Neural progenitor cell (in vitro differentiated cells): ENCODE measurements at regions not wholly inside any gene's neighbourhood (a gene's known extent, or its start where the extent isn't known, plus 50 kb on each side); places are given as distances from the start of the nearest gene placed in this dataset.
A peak's percentile ranks its signal among the peaks of the same experiment; 100 is the strongest.

ENCODE experiments used
- DNase-seq: peaks from one replicate; pipeline ENCODE4 v3.0.0-alpha.2; 2016; ENCODE audit warnings: low spot score
- H2AFZ ChIP-seq: fragments of 200-600 bp; sonication (generic); replicated peaks from 2 replicates; pipeline ENCODE4 v1.6.1; 2016; ENCODE audit warnings: antibody characterized with exemption
- H3F3A ChIP-seq: fragments of 200-600 bp; sonication (generic); 2 replicates; pipeline ENCODE4 v1.6.1; 2016; ENCODE audit warnings: antibody characterized with exemption, low read depth
- H3K27ac ChIP-seq: fragments of 200-600 bp; sonication (generic); 2 replicates; pipeline ENCODE4 v1.5.1; 2016; ENCODE audit warnings: mild to moderate bottlenecking
- H3K27me3 ChIP-seq: fragments of 200-600 bp; sonication (generic); 2 replicates; pipeline ENCODE4 v1.6.1; 2016; ENCODE audit warnings: mild to moderate bottlenecking, moderate library complexity
- H3K36me3 ChIP-seq: fragments of 200-600 bp; sonication (generic); 2 replicates; pipeline ENCODE4 v1.5.1; 2016
- H3K4me1 ChIP-seq: fragments of 200-600 bp; sonication (generic); 2 replicates; pipeline ENCODE4 v1.6.1; 2016; ENCODE audit warnings: mixed run types
- H3K4me2 ChIP-seq: fragments of 200-600 bp; sonication (generic); 2 replicates; pipeline ENCODE4 v1.6.1; 2016
- H3K4me3 ChIP-seq: fragments of 200-600 bp; sonication (generic); 2 replicates; pipeline ENCODE4 v1.5.1; 2016
- H3K79me2 ChIP-seq: fragments of 200-600 bp; sonication (generic); 2 replicates; pipeline ENCODE4 v1.6.1; 2016; ENCODE audit warnings: low read depth
- H3K9ac ChIP-seq: fragments of 200-600 bp; sonication (generic); 2 replicates; pipeline ENCODE4 v1.6.1; 2016
- H3K9me3 ChIP-seq: fragments of 200-600 bp; sonication (generic); 2 replicates; pipeline ENCODE4 v1.5.1; 2016; ENCODE audit warnings: low read depth
- H4K20me1 ChIP-seq: fragments of 200-600 bp; sonication (generic); 2 replicates; pipeline ENCODE4 v1.6.1; 2016; ENCODE audit warnings: low read depth
- H3K27ac Mint-ChIP-seq: 3 replicates; pipeline ENCODE4 v1.8.0; 2021; ENCODE audit warnings: mixed read lengths
- H3K27me3 Mint-ChIP-seq: 2 replicates; pipeline ENCODE4 v1.8.0; 2022; ENCODE audit warnings: low read depth, mild to moderate bottlenecking, inconsistent platforms, moderate library complexity, mixed read lengths; ENCODE audit not compliant: insufficient read depth
- H3K36me3 Mint-ChIP-seq: 3 replicates; pipeline ENCODE4 v1.8.0; 2021; ENCODE audit warnings: mixed read lengths
- H3K4me1 Mint-ChIP-seq: 3 replicates; pipeline ENCODE4 v1.8.0; 2021; ENCODE audit warnings: mixed read lengths
- H3K4me3 Mint-ChIP-seq: 3 replicates; pipeline ENCODE4 v1.8.0; 2021; ENCODE audit warnings: mild to moderate bottlenecking, moderate library complexity, mixed read lengths
- H3K9me3 Mint-ChIP-seq: 3 replicates; pipeline ENCODE4 v1.8.0; 2020; ENCODE audit warnings: mixed read lengths
- EZH2 ChIP-seq: fragments of 200-600 bp; sonication (generic); IDR thresholded peaks from 2 replicates; pipeline ENCODE4 v1.6.1; 2017; ENCODE audit warnings: antibody characterized with exemption, mild to moderate bottlenecking, moderate library complexity
- EZH2phosphoT487 ChIP-seq: fragments of 200-600 bp; sonication (generic); IDR thresholded peaks from 2 replicates; pipeline ENCODE4 v1.6.1; 2017; ENCODE audit warnings: antibody characterized with exemption
- TF ChIP-seq, protein P1 (sequence below): fragments of 200-600 bp; sonication (generic); IDR thresholded peaks from 2 replicates; pipeline ENCODE4 v1.5.1; 2017; ENCODE audit warnings: antibody characterized with exemption, mild to moderate bottlenecking

- Histone ChIP-seq H3K4me2 (no peak overlapping the region), H3K9ac (no peak overlapping the region), H3F3A (no peaks in the 10 kb centered on the region), H3K4me1 (peaks cover 6% of the 10 kb centered on the region), H3K27me3 (no peaks in the 10 kb centered on the region), H3K36me3 (no peaks in the 10 kb centered on the region), H2AFZ (no peak overlapping the region), H4K20me1 (no peaks in the 10 kb centered on the region), H3K4me3 (no peak overlapping the region), H3K79me2 (no peaks in the 10 kb centered on the region), H3K9me3 (no peaks in the 10 kb centered on the region), H3K27ac (no peak overlapping the region)
- Mint-ChIP-seq H3K36me3 (no peaks in the 10 kb centered on the region), H3K4me3 (no peak overlapping the region), H3K4me1 (peaks cover 43% of the 10 kb centered on the region), H3K27me3 (peaks cover 2% of the 10 kb centered on the region), H3K9me3 (peaks cover 10% of the 10 kb centered on the region), H3K27ac (no peak overlapping the region)
- no peak for DNase-seq
- TF ChIP-seq, protein P1, sequence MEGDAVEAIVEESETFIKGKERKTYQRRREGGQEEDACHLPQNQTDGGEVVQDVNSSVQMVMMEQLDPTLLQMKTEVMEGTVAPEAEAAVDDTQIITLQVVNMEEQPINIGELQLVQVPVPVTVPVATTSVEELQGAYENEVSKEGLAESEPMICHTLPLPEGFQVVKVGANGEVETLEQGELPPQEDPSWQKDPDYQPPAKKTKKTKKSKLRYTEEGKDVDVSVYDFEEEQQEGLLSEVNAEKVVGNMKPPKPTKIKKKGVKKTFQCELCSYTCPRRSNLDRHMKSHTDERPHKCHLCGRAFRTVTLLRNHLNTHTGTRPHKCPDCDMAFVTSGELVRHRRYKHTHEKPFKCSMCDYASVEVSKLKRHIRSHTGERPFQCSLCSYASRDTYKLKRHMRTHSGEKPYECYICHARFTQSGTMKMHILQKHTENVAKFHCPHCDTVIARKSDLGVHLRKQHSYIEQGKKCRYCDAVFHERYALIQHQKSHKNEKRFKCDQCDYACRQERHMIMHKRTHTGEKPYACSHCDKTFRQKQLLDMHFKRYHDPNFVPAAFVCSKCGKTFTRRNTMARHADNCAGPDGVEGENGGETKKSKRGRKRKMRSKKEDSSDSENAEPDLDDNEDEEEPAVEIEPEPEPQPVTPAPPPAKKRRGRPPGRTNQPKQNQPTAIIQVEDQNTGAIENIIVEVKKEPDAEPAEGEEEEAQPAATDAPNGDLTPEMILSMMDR = no peak
- TF ChIP-seq EZH2phosphoT487 = no peak
- no peak for TF ChIP-seq EZH2
Measured at GRCh38 chr5:4630031-4630430, 510.1 kb upstream of the ADAMTS16 start.

DNA sequence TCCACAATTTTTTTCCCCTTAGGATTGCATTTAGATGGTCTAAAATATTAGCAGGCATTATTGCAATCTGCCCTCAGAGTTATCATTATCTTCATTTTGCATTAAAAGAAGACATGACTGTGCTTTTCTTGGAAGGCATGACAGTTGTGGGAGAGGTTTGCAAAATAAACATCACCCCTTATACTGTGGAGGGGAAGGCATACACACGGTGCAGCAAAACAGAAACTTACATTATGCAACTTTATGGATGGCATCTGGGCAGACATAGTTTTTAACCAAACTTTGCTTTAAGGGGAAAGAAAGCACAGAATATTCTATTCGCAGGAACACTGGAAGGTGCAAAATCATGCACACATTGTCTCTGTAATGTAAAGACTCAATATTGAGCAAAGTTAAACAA is 505.8 kb upstream of the ADAMTS16 start:
- H3K79me2 ChIP-seq = no peaks in the 10 kb centered on the region
- Mint-ChIP-seq H3K9me3 (peaks cover 2% of the 10 kb centered on the region), H3K27ac (no peak overlapping the region), H3K4me3 (no peak overlapping the region), H3K27me3 (peaks cover 6% of the 10 kb centered on the region), H3K4me1 (peaks cover 28% of the 10 kb centered on the region), H3K36me3 (no peaks in the 10 kb centered on the region)
- no peaks in the 10 kb centered on the region for H3K36me3 ChIP-seq
- H3K9ac ChIP-seq = no peak overlapping the region
- no peak overlapping the region for H3K27ac ChIP-seq
- H4K20me1 ChIP-seq = no peaks in the 10 kb centered on the region
- H3K9me3 ChIP-seq = no peaks in the 10 kb centered on the region
- no peak for DNase-seq
- H2AFZ ChIP-seq = no peak overlapping the region
- TF ChIP-seq EZH2phosphoT487 (no peak), EZH2 (no peak)
- TF ChIP-seq, protein P1 = no peak
- H3K4me3 ChIP-seq = no peak overlapping the region
- no peaks in the 10 kb centered on the region for H3K27me3 ChIP-seq
- no peaks in the 10 kb centered on the region for H3F3A ChIP-seq
- H3K4me2 ChIP-seq = no peak overlapping the region
- H3K4me1 ChIP-seq = peaks cover 5% of the 10 kb centered on the region

DNA sequence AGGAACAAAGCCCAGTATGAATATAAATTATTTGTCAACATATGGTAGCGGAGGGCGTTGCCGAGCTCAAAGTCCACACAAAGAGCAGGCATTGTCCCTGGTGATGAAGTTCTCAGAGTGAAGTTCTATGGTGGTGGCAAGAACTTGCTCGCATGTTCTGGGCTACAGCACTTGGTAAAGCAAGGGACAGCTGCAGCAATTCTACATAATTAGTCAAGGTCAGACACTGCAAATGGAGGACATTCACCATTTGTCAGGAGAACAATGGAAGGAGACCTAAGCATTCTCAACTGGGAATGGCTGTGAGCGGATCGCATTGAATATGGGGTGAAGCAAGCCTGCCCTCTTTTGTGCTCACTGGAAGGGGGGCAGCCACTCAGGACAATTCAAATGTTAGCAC is 503.8 kb upstream of the ADAMTS16 start:
- no peak for TF ChIP-seq EZH2
- TF ChIP-seq EZH2phosphoT487 = no peak
- TF ChIP-seq, protein P1 = no peak
- Histone ChIP-seq H3K79me2 (no peaks in the 10 kb centered on the region), H4K20me1 (no peaks in the 10 kb centered on the region), H3K27me3 (no peaks in the 10 kb centered on the region), H3K36me3 (no peaks in the 10 kb centered on the region), H2AFZ (no peak overlapping the region), H3K4me3 (no peak overlapping the region), H3F3A (peaks cover 2% of the 10 kb centered on the region), H3K9me3 (no peaks in the 10 kb centered on the region), H3K4me1 (peaks cover 10% of the 10 kb centered on the region), H3K9ac (no peak overlapping the region), H3K4me2 (peak overlapping the region; percentile 4), H3K27ac (no peak overlapping the region)
- Mint-ChIP-seq H3K27ac (no peak overlapping the region), H3K36me3 (no peaks in the 10 kb centered on the region), H3K4me1 (peaks cover 33% of the 10 kb centered on the region), H3K9me3 (peaks cover 2% of the 10 kb centered on the region), H3K27me3 (peaks cover 6% of the 10 kb centered on the region), H3K4me3 (peak overlapping the region; percentile 11)
- DNase-seq = no peak
